DOHH2 (cell line): ENCODE measurements at regions not wholly inside any gene's neighbourhood (a gene's known extent, or its start where the extent isn't known, plus 50 kb on each side); places are given as distances from the start of the nearest gene placed in this dataset.

Experiments
- H3F3A ChIP-seq: fragments of 200-600 bp; sonication (generic), shearing (Covaris generic); 2 replicates; pipeline ENCODE4 v1.6.0; 2016; ENCODE audit warnings: antibody characterized with exemption, mild to moderate bottlenecking; ENCODE audit not compliant: control insufficient read depth, insufficient read depth
- H3K27ac ChIP-seq: fragments of 200-600 bp; sonication (generic); 2 replicates; pipeline ENCODE4 v1.5.1; 2014; ENCODE audit warnings: low read depth, mild to moderate bottlenecking, low read length, moderate library complexity
- H3K27me3 ChIP-seq: fragments of 200-600 bp; sonication (generic); 2 replicates; pipeline ENCODE4 v1.6.1; 2014; ENCODE audit warnings: mild to moderate bottlenecking, low read length, mixed read lengths; ENCODE audit not compliant: control insufficient read depth
- H3K36me3 ChIP-seq: fragments of 200-600 bp; sonication (generic); 2 replicates; pipeline ENCODE4 v1.6.1; 2014; ENCODE audit warnings: mild to moderate bottlenecking, low read length, moderate library complexity, mixed read lengths; ENCODE audit not compliant: control insufficient read depth
- H3K4me1 ChIP-seq: fragments of 200-600 bp; sonication (generic); 2 replicates; pipeline ENCODE4 v1.6.1; 2014; ENCODE audit warnings: mild to moderate bottlenecking, low read length, mixed read lengths; ENCODE audit not compliant: control insufficient read depth
- H3K4me2 ChIP-seq: fragments of 200-600 bp; sonication (generic); 2 replicates; pipeline ENCODE4 v1.6.0; 2014; ENCODE audit warnings: mild to moderate bottlenecking, low read length, moderate library complexity
- H3K4me3 ChIP-seq: fragments of 200-600 bp; sonication (generic); 2 replicates; pipeline ENCODE4 v1.5.1; 2014; ENCODE audit warnings: mild to moderate bottlenecking, low read length, mixed read lengths
- H3K79me2 ChIP-seq: fragments of 200-600 bp; sonication (generic); 2 replicates; pipeline ENCODE4 v1.6.1; 2014; ENCODE audit warnings: mild to moderate bottlenecking, low read length, mixed read lengths; ENCODE audit not compliant: control insufficient read depth
- H3K9me2 ChIP-seq: fragments of 200-600 bp; sonication (generic); replicated peaks from 2 replicates; pipeline ENCODE4 v1.6.1; 2014; ENCODE audit warnings: mild to moderate bottlenecking, low read length, mixed read lengths; ENCODE audit not compliant: control insufficient read depth
- H3K9me3 ChIP-seq: fragments of 200-600 bp; sonication (generic); 2 replicates; pipeline ENCODE4 v1.6.1; 2014; ENCODE audit warnings: antibody characterized with exemption, low read length, mixed read lengths; ENCODE audit not compliant: control insufficient read depth, insufficient read depth
- H4K20me1 ChIP-seq: fragments of 200-600 bp; sonication (generic); 2 replicates; pipeline ENCODE4 v1.6.0; 2014; ENCODE audit warnings: low read depth, mild to moderate bottlenecking, antibody characterized with exemption, low read length, moderate library complexity; ENCODE audit not compliant: control insufficient read depth, insufficient read depth
- EZH2phosphoT487 ChIP-seq: fragments of 200-600 bp; sonication (generic); IDR thresholded peaks from 2 replicates; pipeline ENCODE4 v1.6.1; 2017; ENCODE audit warnings: borderline replicate concordance, mild to moderate bottlenecking, antibody characterized with exemption, low read length, moderate library complexity, mixed read lengths
- TF ChIP-seq, protein P1 (sequence below): fragments of 200-600 bp; sonication (generic); IDR thresholded peaks from one replicate; pipeline ENCODE4 v1.5.1; 2014; ENCODE audit warnings: antibody characterized with exemption, mild to moderate bottlenecking, low read depth, low read length; ENCODE audit not compliant: poor library complexity, severe bottlenecking

DNA sequence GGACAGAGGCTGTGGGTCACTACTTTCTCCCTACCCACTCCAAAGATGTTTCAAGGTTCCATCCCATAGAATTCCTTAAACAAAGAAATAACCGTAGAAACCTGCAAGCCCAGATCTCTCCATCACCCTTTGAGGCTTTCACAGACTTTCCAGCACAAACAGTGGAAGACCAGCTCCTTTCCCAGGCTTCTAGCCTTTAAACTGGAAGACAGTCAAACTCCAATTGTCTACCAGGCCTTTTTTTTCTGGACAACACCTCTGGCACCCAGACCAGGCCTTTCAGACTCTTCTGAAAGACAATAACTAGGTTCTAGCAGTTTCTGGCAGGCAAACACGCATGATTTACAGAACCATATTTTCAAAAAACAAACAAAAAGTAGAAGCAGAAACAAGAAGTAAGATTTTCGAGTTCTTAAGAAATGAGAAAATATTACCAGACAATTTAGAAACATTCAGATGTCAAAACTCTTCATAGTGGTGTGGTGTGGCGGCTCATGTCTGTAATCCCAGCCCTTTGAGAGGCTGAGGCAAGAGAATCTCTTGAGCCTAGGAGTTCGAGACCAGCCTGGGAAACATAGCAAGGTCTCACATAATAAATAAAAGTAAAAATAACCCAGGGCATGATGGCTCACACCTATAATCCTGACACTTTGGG lies 73.0 kb upstream of the EPCAM start:
- H3K79me2 ChIP-seq: no peaks in the 10 kb centered on the region

GRCh38 chr2:47295131-47295980 lies 73.8 kb upstream of the EPCAM start:
- no peak overlapping the region for H3K4me3 ChIP-seq
- H4K20me1 ChIP-seq: no peaks in the 10 kb centered on the region
- no peak overlapping the region for H3K27ac ChIP-seq
- no peaks in the 10 kb centered on the region for H3K36me3 ChIP-seq
- H3K27me3 ChIP-seq: peaks cover 16% of the 10 kb centered on the region
- no peak overlapping the region for H3K4me2 ChIP-seq
- H3K9me3 ChIP-seq: no peaks in the 10 kb centered on the region
- H3K4me1 ChIP-seq: peaks cover 3% of the 10 kb centered on the region
- no peaks in the 10 kb centered on the region for H3F3A ChIP-seq
- TF ChIP-seq EZH2phosphoT487: no peak
- TF ChIP-seq, protein P1, sequence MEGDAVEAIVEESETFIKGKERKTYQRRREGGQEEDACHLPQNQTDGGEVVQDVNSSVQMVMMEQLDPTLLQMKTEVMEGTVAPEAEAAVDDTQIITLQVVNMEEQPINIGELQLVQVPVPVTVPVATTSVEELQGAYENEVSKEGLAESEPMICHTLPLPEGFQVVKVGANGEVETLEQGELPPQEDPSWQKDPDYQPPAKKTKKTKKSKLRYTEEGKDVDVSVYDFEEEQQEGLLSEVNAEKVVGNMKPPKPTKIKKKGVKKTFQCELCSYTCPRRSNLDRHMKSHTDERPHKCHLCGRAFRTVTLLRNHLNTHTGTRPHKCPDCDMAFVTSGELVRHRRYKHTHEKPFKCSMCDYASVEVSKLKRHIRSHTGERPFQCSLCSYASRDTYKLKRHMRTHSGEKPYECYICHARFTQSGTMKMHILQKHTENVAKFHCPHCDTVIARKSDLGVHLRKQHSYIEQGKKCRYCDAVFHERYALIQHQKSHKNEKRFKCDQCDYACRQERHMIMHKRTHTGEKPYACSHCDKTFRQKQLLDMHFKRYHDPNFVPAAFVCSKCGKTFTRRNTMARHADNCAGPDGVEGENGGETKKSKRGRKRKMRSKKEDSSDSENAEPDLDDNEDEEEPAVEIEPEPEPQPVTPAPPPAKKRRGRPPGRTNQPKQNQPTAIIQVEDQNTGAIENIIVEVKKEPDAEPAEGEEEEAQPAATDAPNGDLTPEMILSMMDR: no peak
- no peaks in the 10 kb centered on the region for H3K9me2 ChIP-seq
- no peaks in the 10 kb centered on the region for H3K79me2 ChIP-seq

More for the DNA sequence above, 73.0 kb upstream of the EPCAM start:
- Histone ChIP-seq H3K4me3 (no peak overlapping the region), H3K36me3 (no peaks in the 10 kb centered on the region), H3K9me3 (no peaks in the 10 kb centered on the region), H3K9me2 (no peaks in the 10 kb centered on the region), H3K4me1 (peaks cover 10% of the 10 kb centered on the region), H3K27me3 (peaks cover 22% of the 10 kb centered on the region), H3K4me2 (no peak overlapping the region), H3K27ac (no peak overlapping the region), H3F3A (no peaks in the 10 kb centered on the region), H4K20me1 (no peaks in the 10 kb centered on the region)
- TF ChIP-seq, protein P1: no peak
- TF ChIP-seq EZH2phosphoT487: no peak

DNA sequence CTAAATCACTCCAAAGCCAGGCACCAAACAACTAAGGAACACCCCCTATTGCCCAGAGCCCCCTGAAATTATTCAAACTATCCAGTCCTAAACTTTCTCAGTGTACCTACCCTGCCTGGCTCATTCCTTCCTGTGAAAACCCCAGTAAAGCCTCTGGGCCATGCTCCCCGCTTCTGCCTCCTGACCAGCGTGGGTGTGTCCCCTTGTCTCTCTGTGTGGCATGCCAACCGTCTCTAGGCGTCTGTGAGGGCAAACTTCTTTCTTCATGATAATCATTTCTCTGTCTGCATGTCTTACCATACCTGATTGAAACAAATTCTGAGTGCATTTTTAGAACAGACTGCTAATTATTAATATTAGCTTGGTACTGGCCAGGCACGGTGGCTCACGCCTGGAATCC lies 75.1 kb upstream of the EPCAM start:
- Histone ChIP-seq H3K4me3 (no peak overlapping the region), H3K79me2 (no peaks in the 10 kb centered on the region), H3K27me3 (peaks cover 13% of the 10 kb centered on the region), H3F3A (no peaks in the 10 kb centered on the region), H3K36me3 (no peaks in the 10 kb centered on the region), H3K9me3 (no peaks in the 10 kb centered on the region), H3K4me1 (no peaks in the 10 kb centered on the region), H4K20me1 (no peaks in the 10 kb centered on the region), H3K27ac (no peak overlapping the region), H3K4me2 (no peak overlapping the region), H3K9me2 (no peaks in the 10 kb centered on the region)
- TF ChIP-seq, protein P1: no peak
- no peak for TF ChIP-seq EZH2phosphoT487
